ENCODE measurements at regions not wholly inside any gene's neighbourhood (a gene's known extent, or its start where the extent isn't known, plus 50 kb on each side); places are given as distances from the start of the nearest gene placed in this dataset.

DNA sequence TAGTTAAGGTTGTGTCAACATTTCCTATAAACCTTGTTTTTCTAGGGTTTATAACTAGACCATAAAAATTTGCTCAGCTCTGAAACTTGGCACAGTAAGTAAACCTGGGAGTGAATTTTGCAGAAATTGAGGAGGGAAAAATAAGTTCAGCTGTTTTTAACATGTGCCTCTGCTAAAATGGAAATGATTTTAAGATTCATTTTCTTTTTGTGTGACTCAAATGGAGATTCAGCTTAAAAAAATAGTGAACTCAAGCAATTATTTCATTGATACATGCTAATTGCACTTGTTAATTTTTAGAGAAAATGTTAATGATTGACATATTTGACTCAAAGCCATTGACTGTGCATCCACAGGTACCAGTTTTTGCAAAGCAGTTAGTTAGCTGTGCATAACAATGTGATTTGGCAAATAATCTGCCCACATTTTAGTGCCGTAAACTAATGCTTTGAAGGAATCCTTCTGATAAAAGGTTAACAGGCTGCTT, 68.5 kb upstream of the ZNF438 start:
- POLR2A ChIA-PET = no interaction called here
- CTCF ChIA-PET = no interaction called here
- Histone ChIP-seq H3K79me2 (ENCODE audit: insufficient read depth) (no peaks in the 10 kb centered on the region), H3K27ac (ENCODE audit: low read depth in 2 of 2, low read length in 1 of 2) (no peak overlapping the region), H3K9me3 (no peaks in the 10 kb centered on the region), H3F3A (replicated peaks; ENCODE audit: insufficient read depth) (no peaks in the 10 kb centered on the region), H3K36me3 (replicated peaks in 1 of 2; ENCODE audit: control insufficient read depth in 1 of 2, insufficient read depth in 2 of 2, low read length in 1 of 2) (no peaks in the 10 kb centered on the region), H3K4me3 (ENCODE audit: low read depth in 2 of 2, low read length in 1 of 2) (no peak overlapping the region), H2AFZ (ENCODE audit: low read depth) (no peak overlapping the region), H3K9me2 (no peaks in the 10 kb centered on the region), H3K27me3 (ENCODE audit: insufficient read depth) (no peaks in the 10 kb centered on the region), H3K4me1 (ENCODE audit: control insufficient read depth in 1 of 2, insufficient read depth in 2 of 2, low read depth in 1 of 2, low read length in 1 of 2) (peaks cover 0 to 5% of the 10 kb centered on the region in 2 experiments; a peak in 1 of 4 replicates), H3K9ac (no peak overlapping the region), H4K20me1 (ENCODE audit: insufficient read depth) (no peaks in the 10 kb centered on the region), H3K4me2 (no peak overlapping the region)
- 90% methylated on average over 1 of the region's 1 CpG for WGBS (ENCODE audit: low lambda C conversion rate)
- DNase-seq = no peak
- TF ChIP-seq, protein P1, sequence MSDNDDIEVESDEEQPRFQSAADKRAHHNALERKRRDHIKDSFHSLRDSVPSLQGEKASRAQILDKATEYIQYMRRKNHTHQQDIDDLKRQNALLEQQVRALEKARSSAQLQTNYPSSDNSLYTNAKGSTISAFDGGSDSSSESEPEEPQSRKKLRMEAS (IDR thresholded peaks at IDR 0.05; ENCODE audit: low read depth) = no peak
- TF ChIP-seq RFX5 (IDR thresholded peaks at IDR 0.05; ENCODE audit: low read length) = no peak
- TF ChIP-seq FOSL2 (IDR thresholded peaks at IDR 0.05; ENCODE audit: borderline replicate concordance, low read depth) = no peak
- TF ChIP-seq SMC3 (IDR thresholded peaks at IDR 0.05; ENCODE audit: low read depth, low read length) = no peak
- no peak for TF ChIP-seq TEAD4 (IDR thresholded peaks at IDR 0.05; ENCODE audit: borderline replicate concordance, insufficient read depth)
- TF ChIP-seq, protein P2, sequence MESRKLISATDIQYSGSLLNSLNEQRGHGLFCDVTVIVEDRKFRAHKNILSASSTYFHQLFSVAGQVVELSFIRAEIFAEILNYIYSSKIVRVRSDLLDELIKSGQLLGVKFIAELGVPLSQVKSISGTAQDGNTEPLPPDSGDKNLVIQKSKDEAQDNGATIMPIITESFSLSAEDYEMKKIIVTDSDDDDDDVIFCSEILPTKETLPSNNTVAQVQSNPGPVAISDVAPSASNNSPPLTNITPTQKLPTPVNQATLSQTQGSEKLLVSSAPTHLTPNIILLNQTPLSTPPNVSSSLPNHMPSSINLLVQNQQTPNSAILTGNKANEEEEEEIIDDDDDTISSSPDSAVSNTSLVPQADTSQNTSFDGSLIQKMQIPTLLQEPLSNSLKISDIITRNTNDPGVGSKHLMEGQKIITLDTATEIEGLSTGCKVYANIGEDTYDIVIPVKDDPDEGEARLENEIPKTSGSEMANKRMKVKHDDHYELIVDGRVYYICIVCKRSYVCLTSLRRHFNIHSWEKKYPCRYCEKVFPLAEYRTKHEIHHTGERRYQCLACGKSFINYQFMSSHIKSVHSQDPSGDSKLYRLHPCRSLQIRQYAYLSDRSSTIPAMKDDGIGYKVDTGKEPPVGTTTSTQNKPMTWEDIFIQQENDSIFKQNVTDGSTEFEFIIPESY (IDR thresholded peaks at IDR 0.05; ENCODE audit: borderline replicate concordance, low read depth) = no peak
- TF ChIP-seq ELF1 (IDR thresholded peaks at IDR 0.05) = no peak
- TF ChIP-seq, protein P3, sequence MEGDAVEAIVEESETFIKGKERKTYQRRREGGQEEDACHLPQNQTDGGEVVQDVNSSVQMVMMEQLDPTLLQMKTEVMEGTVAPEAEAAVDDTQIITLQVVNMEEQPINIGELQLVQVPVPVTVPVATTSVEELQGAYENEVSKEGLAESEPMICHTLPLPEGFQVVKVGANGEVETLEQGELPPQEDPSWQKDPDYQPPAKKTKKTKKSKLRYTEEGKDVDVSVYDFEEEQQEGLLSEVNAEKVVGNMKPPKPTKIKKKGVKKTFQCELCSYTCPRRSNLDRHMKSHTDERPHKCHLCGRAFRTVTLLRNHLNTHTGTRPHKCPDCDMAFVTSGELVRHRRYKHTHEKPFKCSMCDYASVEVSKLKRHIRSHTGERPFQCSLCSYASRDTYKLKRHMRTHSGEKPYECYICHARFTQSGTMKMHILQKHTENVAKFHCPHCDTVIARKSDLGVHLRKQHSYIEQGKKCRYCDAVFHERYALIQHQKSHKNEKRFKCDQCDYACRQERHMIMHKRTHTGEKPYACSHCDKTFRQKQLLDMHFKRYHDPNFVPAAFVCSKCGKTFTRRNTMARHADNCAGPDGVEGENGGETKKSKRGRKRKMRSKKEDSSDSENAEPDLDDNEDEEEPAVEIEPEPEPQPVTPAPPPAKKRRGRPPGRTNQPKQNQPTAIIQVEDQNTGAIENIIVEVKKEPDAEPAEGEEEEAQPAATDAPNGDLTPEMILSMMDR (IDR thresholded peaks at IDR 0.05) = no peak
- no peak for TF ChIP-seq USF2 (IDR thresholded peaks at IDR 0.05; ENCODE audit: borderline replicate concordance, low read depth, low read length)
- no peak for TF ChIP-seq RAD21 (IDR thresholded peaks at IDR 0.05; ENCODE audit: low read length)
- TF ChIP-seq TCF12 (IDR thresholded peaks at IDR 0.05) = no peak

DNA sequence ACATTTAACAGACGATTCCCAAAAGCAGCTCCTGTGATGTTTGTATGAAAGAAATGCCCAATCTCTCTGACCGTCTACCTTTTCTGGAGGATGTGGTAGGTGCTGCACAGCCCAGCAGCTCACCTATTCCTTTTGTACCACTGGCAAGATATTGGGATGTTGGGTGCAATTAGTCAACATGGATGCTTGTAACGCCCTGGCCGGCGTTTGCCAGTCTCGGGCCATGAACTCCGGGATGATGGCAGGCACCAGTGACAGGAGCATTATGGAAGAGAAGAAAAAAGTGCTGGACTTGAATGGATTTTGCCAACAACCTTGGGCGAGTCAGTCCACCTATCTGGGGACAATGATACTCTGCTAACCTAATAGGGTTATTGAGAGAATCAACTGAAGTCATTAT, 69.0 kb upstream of the ZNF438 start:
- H3K9ac ChIP-seq = no peak overlapping the region
- H3F3A ChIP-seq (replicated peaks; ENCODE audit: insufficient read depth) = no peaks in the 10 kb centered on the region
- H3K27ac ChIP-seq (ENCODE audit: low read depth in 2 of 2, low read length in 1 of 2) = no peak overlapping the region
- WGBS (ENCODE audit: low lambda C conversion rate) = 93% methylated on average over 8 of the region's 8 CpGs
- CTCF ChIA-PET = no interaction called here
- H3K36me3 ChIP-seq (replicated peaks in 1 of 2; ENCODE audit: control insufficient read depth in 1 of 2, insufficient read depth in 2 of 2, low read length in 1 of 2) = no peaks in the 10 kb centered on the region
- POLR2A ChIA-PET = no interaction called here
- no peak for DNase-seq
- peaks cover 0 to 5% of the 10 kb centered on the region in 2 experiments; a peak in 1 of 4 replicates for H3K4me1 ChIP-seq (ENCODE audit: control insufficient read depth in 1 of 2, insufficient read depth in 2 of 2, low read depth in 1 of 2, low read length in 1 of 2)
- no peaks in the 10 kb centered on the region for H3K27me3 ChIP-seq (ENCODE audit: insufficient read depth)
- H3K4me3 ChIP-seq (ENCODE audit: low read depth in 2 of 2, low read length in 1 of 2) = no peak overlapping the region
- no peaks in the 10 kb centered on the region for H3K9me2 ChIP-seq
- no peak overlapping the region for H3K4me2 ChIP-seq
- H4K20me1 ChIP-seq (ENCODE audit: insufficient read depth) = no peaks in the 10 kb centered on the region
- no peaks in the 10 kb centered on the region for H3K9me3 ChIP-seq
- H3K79me2 ChIP-seq (ENCODE audit: insufficient read depth) = no peaks in the 10 kb centered on the region
- no peak for TF ChIP-seq RFX5 (IDR thresholded peaks at IDR 0.05; ENCODE audit: low read length)
- no peak for TF ChIP-seq JUND (IDR thresholded peaks at IDR 0.05)
- TF ChIP-seq TAF1 (IDR thresholded peaks at IDR 0.05; ENCODE audit: borderline replicate concordance, low read depth, low read length) = no peak
- TF ChIP-seq, protein P2 (IDR thresholded peaks at IDR 0.05; ENCODE audit: borderline replicate concordance, low read depth) = no peak
- no peak for TF ChIP-seq POLR2AphosphoS5 (IDR thresholded peaks at IDR 0.05; ENCODE audit: low read depth, low read length)
- no peak for TF ChIP-seq NRF1 (IDR thresholded peaks at IDR 0.05; ENCODE audit: low read depth, low read length)
- no peak for TF ChIP-seq ELF1 (IDR thresholded peaks at IDR 0.05)
- H2AFZ ChIP-seq (ENCODE audit: low read depth) = no peak overlapping the region
